ENCODE measurements at regions not wholly inside any gene's neighbourhood (a gene's known extent, or its start where the extent isn't known, plus 50 kb on each side); places are given as distances from the start of the nearest gene placed in this dataset.
"Not testable (repeated sequence)": the region's sequence is repeated elsewhere in the genome, so short reads cannot be mapped to it uniquely, and the experiment has no call there.

GRCh38 chr3:153640689-153641665 lies 479.0 kb downstream of the RAP2B start:
- no peak overlapping the region for H3K27ac ChIP-seq (ENCODE audit: low read length)
- no peaks in the 10 kb centered on the region for H3K36me3 ChIP-seq (ENCODE audit: control insufficient read depth in 1 of 2, insufficient read depth in 2 of 2, low read length in 2 of 2)
- no peaks in the 10 kb centered on the region for H3K4me1 ChIP-seq (ENCODE audit: control insufficient read depth in 1 of 2, insufficient read depth in 2 of 2, low read length in 2 of 2)
- no peaks in the 10 kb centered on the region for H3K27me3 ChIP-seq (ENCODE audit: low read depth, low read length)
- no peaks in the 10 kb centered on the region for H3K9me3 ChIP-seq (ENCODE audit: control insufficient read depth in 1 of 2, low read length in 2 of 2)
- H3K4me3 ChIP-seq (ENCODE audit: low read depth in 1 of 2, low read length in 2 of 2), result no peak overlapping the region

- not testable (repeated sequence) for H3K27me3 ChIP-seq (ENCODE audit: low read depth, low read length); H3K4me3 ChIP-seq (ENCODE audit: low read depth in 1 of 2, low read length in 2 of 2); H3K36me3 ChIP-seq (ENCODE audit: control insufficient read depth in 1 of 2, insufficient read depth in 2 of 2, low read length in 2 of 2); H3K4me1 ChIP-seq (ENCODE audit: control insufficient read depth in 1 of 2, insufficient read depth in 2 of 2, low read length in 2 of 2); H3K27ac ChIP-seq (ENCODE audit: low read length); H3K9me3 ChIP-seq (ENCODE audit: control insufficient read depth in 1 of 2, low read length in 2 of 2)
Measured at GRCh38 chr3:153642576-153642975, 478.6 kb upstream of the ARHGEF26 start.

- H3K4me3 ChIP-seq (ENCODE audit: low read depth in 1 of 2, low read length in 2 of 2); H3K27ac ChIP-seq (ENCODE audit: low read length): not testable (repeated sequence)
Measured at GRCh38 chr3:153643471-153643870, 477.7 kb upstream of the ARHGEF26 start.

GRCh38 chr3:153649286-153649839 lies 471.8 kb upstream of the ARHGEF26 start:
- H3K4me3 ChIP-seq (ENCODE audit: low read depth in 1 of 2, low read length in 2 of 2), result no peak overlapping the region
- H3K4me1 ChIP-seq (ENCODE audit: control insufficient read depth in 1 of 2, insufficient read depth in 2 of 2, low read length in 2 of 2), result no peaks in the 10 kb centered on the region
- H3K9me3 ChIP-seq (ENCODE audit: control insufficient read depth in 1 of 2, low read length in 2 of 2), result no peaks in the 10 kb centered on the region
- no peak overlapping the region for H3K27ac ChIP-seq (ENCODE audit: low read length)
- H3K36me3 ChIP-seq (ENCODE audit: control insufficient read depth in 1 of 2, insufficient read depth in 2 of 2, low read length in 2 of 2), result no peaks in the 10 kb centered on the region
- H3K27me3 ChIP-seq (ENCODE audit: low read depth, low read length), result no peaks in the 10 kb centered on the region

More at GRCh38 chr3:153643471-153643870, 477.7 kb upstream of the ARHGEF26 start:
- not testable (repeated sequence) for H3K27me3 ChIP-seq (ENCODE audit: low read depth, low read length); H3K9me3 ChIP-seq (ENCODE audit: control insufficient read depth in 1 of 2, low read length in 2 of 2); H3K4me1 ChIP-seq (ENCODE audit: control insufficient read depth in 1 of 2, insufficient read depth in 2 of 2, low read length in 2 of 2); H3K36me3 ChIP-seq (ENCODE audit: control insufficient read depth in 1 of 2, insufficient read depth in 2 of 2, low read length in 2 of 2)

GRCh38 chr3:153652076-153652475 lies 469.1 kb upstream of the ARHGEF26 start:
- Histone ChIP-seq H3K4me1 (ENCODE audit: control insufficient read depth in 1 of 2, insufficient read depth in 2 of 2, low read length in 2 of 2) (no peaks in the 10 kb centered on the region), H3K4me3 (ENCODE audit: low read depth in 1 of 2, low read length in 2 of 2) (no peak overlapping the region), H3K36me3 (ENCODE audit: control insufficient read depth in 1 of 2, insufficient read depth in 2 of 2, low read length in 2 of 2) (no peaks in the 10 kb centered on the region), H3K27me3 (ENCODE audit: low read depth, low read length) (no peaks in the 10 kb centered on the region), H3K9me3 (ENCODE audit: control insufficient read depth in 1 of 2, low read length in 2 of 2) (peaks cover 0 to 2% of the 10 kb centered on the region in 2 donors), H3K27ac (ENCODE audit: low read length) (no peak overlapping the region)

GRCh38 chr3:153657046-153657445 lies 464.1 kb upstream of the ARHGEF26 start:
- no peak overlapping the region for H3K4me3 ChIP-seq (ENCODE audit: low read depth in 1 of 2, low read length in 2 of 2)
- H3K27me3 ChIP-seq (ENCODE audit: low read depth, low read length), result no peaks in the 10 kb centered on the region
- H3K27ac ChIP-seq (ENCODE audit: low read length), result no peak overlapping the region
- no peaks in the 10 kb centered on the region for H3K36me3 ChIP-seq (ENCODE audit: control insufficient read depth in 1 of 2, insufficient read depth in 2 of 2, low read length in 2 of 2)
- H3K9me3 ChIP-seq (ENCODE audit: control insufficient read depth in 1 of 2, low read length in 2 of 2), result peaks cover 0 to 2% of the 10 kb centered on the region in 2 donors
- H3K4me1 ChIP-seq (ENCODE audit: control insufficient read depth in 1 of 2, insufficient read depth in 2 of 2, low read length in 2 of 2), result no peaks in the 10 kb centered on the region

GRCh38 chr3:153657461-153657860 lies 463.7 kb upstream of the ARHGEF26 start:
- no peak overlapping the region for H3K27ac ChIP-seq (ENCODE audit: low read length)
- H3K9me3 ChIP-seq (ENCODE audit: control insufficient read depth in 1 of 2, low read length in 2 of 2), result peaks cover 0 to 2% of the 10 kb centered on the region in 2 donors
- H3K4me1 ChIP-seq (ENCODE audit: control insufficient read depth in 1 of 2, insufficient read depth in 2 of 2, low read length in 2 of 2), result no peaks in the 10 kb centered on the region
- no peaks in the 10 kb centered on the region for H3K36me3 ChIP-seq (ENCODE audit: control insufficient read depth in 1 of 2, insufficient read depth in 2 of 2, low read length in 2 of 2)
- no peak overlapping the region for H3K4me3 ChIP-seq (ENCODE audit: low read depth in 1 of 2, low read length in 2 of 2)
- no peaks in the 10 kb centered on the region for H3K27me3 ChIP-seq (ENCODE audit: low read depth, low read length)

GRCh38 chr3:153658136-153658535 lies 463.1 kb upstream of the ARHGEF26 start:
- Histone ChIP-seq H3K4me1 (ENCODE audit: control insufficient read depth in 1 of 2, insufficient read depth in 2 of 2, low read length in 2 of 2) (no peaks in the 10 kb centered on the region), H3K27me3 (ENCODE audit: low read depth, low read length) (no peaks in the 10 kb centered on the region), H3K4me3 (ENCODE audit: low read depth in 1 of 2, low read length in 2 of 2) (no peak overlapping the region), H3K36me3 (ENCODE audit: control insufficient read depth in 1 of 2, insufficient read depth in 2 of 2, low read length in 2 of 2) (no peaks in the 10 kb centered on the region), H3K9me3 (ENCODE audit: control insufficient read depth in 1 of 2, low read length in 2 of 2) (peaks cover 0 to 2% of the 10 kb centered on the region in 2 donors), H3K27ac (ENCODE audit: low read length) (no peak overlapping the region)

- Histone ChIP-seq H3K4me3 (ENCODE audit: low read depth in 1 of 2, low read length in 2 of 2) (no peak overlapping the region), H3K27ac (ENCODE audit: low read length) (no peak overlapping the region), H3K27me3 (ENCODE audit: low read depth, low read length) (no peaks in the 10 kb centered on the region), H3K9me3 (ENCODE audit: control insufficient read depth in 1 of 2, low read length in 2 of 2) (no peaks in the 10 kb centered on the region), H3K4me1 (ENCODE audit: control insufficient read depth in 1 of 2, insufficient read depth in 2 of 2, low read length in 2 of 2) (no peaks in the 10 kb centered on the region), H3K36me3 (ENCODE audit: control insufficient read depth in 1 of 2, insufficient read depth in 2 of 2, low read length in 2 of 2) (no peaks in the 10 kb centered on the region)
Measured at GRCh38 chr3:153666991-153667740, 454.0 kb upstream of the ARHGEF26 start.

GRCh38 chr3:153669527-153669926 lies 451.7 kb upstream of the ARHGEF26 start:
- no peaks in the 10 kb centered on the region for H3K27me3 ChIP-seq (ENCODE audit: low read depth, low read length)
- H3K9me3 ChIP-seq (ENCODE audit: control insufficient read depth in 1 of 2, low read length in 2 of 2), result no peaks in the 10 kb centered on the region
- H3K4me3 ChIP-seq (ENCODE audit: low read depth in 1 of 2, low read length in 2 of 2), result no peak overlapping the region
- H3K36me3 ChIP-seq (ENCODE audit: control insufficient read depth in 1 of 2, insufficient read depth in 2 of 2, low read length in 2 of 2), result no peaks in the 10 kb centered on the region
- H3K4me1 ChIP-seq (ENCODE audit: control insufficient read depth in 1 of 2, insufficient read depth in 2 of 2, low read length in 2 of 2), result no peaks in the 10 kb centered on the region
- no peak overlapping the region for H3K27ac ChIP-seq (ENCODE audit: low read length)

- no peak overlapping the region for H3K4me3 ChIP-seq (ENCODE audit: low read depth in 1 of 2, low read length in 2 of 2)
- no peaks in the 10 kb centered on the region for H3K36me3 ChIP-seq (ENCODE audit: control insufficient read depth in 1 of 2, insufficient read depth in 2 of 2, low read length in 2 of 2)
- H3K9me3 ChIP-seq (ENCODE audit: control insufficient read depth in 1 of 2, low read length in 2 of 2), result no peaks in the 10 kb centered on the region
- no peak overlapping the region for H3K27ac ChIP-seq (ENCODE audit: low read length)
- no peaks in the 10 kb centered on the region for H3K4me1 ChIP-seq (ENCODE audit: control insufficient read depth in 1 of 2, insufficient read depth in 2 of 2, low read length in 2 of 2)
- no peaks in the 10 kb centered on the region for H3K27me3 ChIP-seq (ENCODE audit: low read depth, low read length)
Measured at GRCh38 chr3:153670577-153670976, 450.6 kb upstream of the ARHGEF26 start.

Data from muscle layer of duodenum (tissue), 2 donors.